ENCODE measurements at regions not wholly inside any gene's neighbourhood (a gene's known extent, or its start where the extent isn't known, plus 50 kb on each side); places are given as distances from the start of the nearest gene placed in this dataset.

- DNase-seq (ENCODE audit: low spot score) = no peak
These were observed 58.8 kb upstream of the MKLN1 start for GRCh38 chr7:131268906-131269305.

GRCh38 chr7:131272086-131272485 is 55.6 kb upstream of the MKLN1 start:
- no peak for DNase-seq (ENCODE audit: low spot score)

GRCh38 chr7:131274986-131275385 is 52.7 kb upstream of the MKLN1 start:
- no peak for DNase-seq (ENCODE audit: low spot score)

- no peak for DNase-seq (ENCODE audit: low spot score)
These were observed 51.5 kb upstream of the MKLN1 start for GRCh38 chr7:131276190-131276589.

- no peak for DNase-seq (ENCODE audit: low spot score)
These were observed 50.9 kb upstream of the MKLN1 start for GRCh38 chr7:131276748-131277147.

Data from CD4-positive, alpha-beta T cell treated with Interleukin-2 at 100 ng/mL for 4 hours (primary cell).